MCF 10A (cell line): ENCODE measurements at regions not wholly inside any gene's neighbourhood (a gene's known extent, or its start where the extent isn't known, plus 50 kb on each side); places are given as distances from the start of the nearest gene placed in this dataset.

Experiments
- BruUV-seq: library from RNA; stranded (reverse); fragments of 400-500 nt; replicated peaks from 2 replicates; lab custom pipeline; 2021; lab: Mats Ljungman, UMichigan
- CTCF ChIA-PET: fragments of 300-600 bp; sonication (Branson Sonifier 250); formaldehyde crosslinking; extraction: SDS; loops from one replicate; lab custom pipeline; 2021; ENCODE audit warnings: antibody characterized with exemption, inconsistent platforms; lab: Yijun Ruan, JAX
- POLR2A ChIA-PET: fragments of 300-600, 350-650 bp; sonication (Branson Sonifier 250); formaldehyde crosslinking; extraction: SDS; loops from one replicate; lab custom pipeline; 2020; ENCODE audit warnings: antibody characterized with exemption, inconsistent platforms; lab: Yijun Ruan, JAX
- DNase-seq: peaks from one replicate; pipeline ENCODE4 v3.0.0-alpha.2; 2018; ENCODE audit not compliant: unreplicated experiment
- H3K27ac Mint-ChIP-seq: one replicate; pipeline ENCODE4 v1.8.0; 2022; ENCODE audit warnings: mild to moderate bottlenecking, low read depth, mixed read lengths; ENCODE audit not compliant: unreplicated experiment
- H3K27me3 Mint-ChIP-seq: one replicate; pipeline ENCODE4 v1.8.0; 2022; ENCODE audit warnings: mixed read lengths; ENCODE audit not compliant: insufficient read depth, unreplicated experiment
- H3K36me3 Mint-ChIP-seq: one replicate; pipeline ENCODE4 v1.8.0; 2022; ENCODE audit warnings: mild to moderate bottlenecking, moderate library complexity, mixed read lengths; ENCODE audit not compliant: insufficient read depth, unreplicated experiment
- H3K4me1 Mint-ChIP-seq: one replicate; pipeline ENCODE4 v1.8.0; 2022; ENCODE audit warnings: mixed read lengths; ENCODE audit not compliant: insufficient read depth, unreplicated experiment
- H3K4me3 Mint-ChIP-seq: one replicate; pipeline ENCODE4 v1.8.0; 2022; ENCODE audit warnings: mild to moderate bottlenecking, moderate library complexity, mixed read lengths; ENCODE audit not compliant: unreplicated experiment
- H3K9me3 Mint-ChIP-seq: one replicate; pipeline ENCODE4 v1.8.0; 2022; ENCODE audit warnings: mixed read lengths; ENCODE audit not compliant: unreplicated experiment
- CTCF ChIP-seq: fragments of 200-600 bp; IDR thresholded peaks from one replicate; pipeline ENCODE4 v1.8.0; 2022; ENCODE audit warnings: antibody characterized with exemption, mild to moderate bottlenecking; ENCODE audit not compliant: unreplicated experiment
- intact Hi-C: fragments of 100-400 bp; cut with micrococcal nuclease; formaldehyde crosslinking; loops from 2 replicates; pipeline ENCODE4 v1.14.1; 2022

GRCh38 chr4:110799211-110799610, 176.3 kb upstream of the PITX2 start:
- TF ChIP-seq CTCF, result no peak
- Mint-ChIP-seq H3K4me1 (no peaks in the 10 kb centered on the region), H3K9me3 (no peaks in the 10 kb centered on the region), H3K27ac (no peak overlapping the region), H3K27me3 (peaks cover 78% of the 10 kb centered on the region), H3K36me3 (no peaks in the 10 kb centered on the region), H3K4me3 (no peak overlapping the region)
- intact Hi-C loops, result no loop called here
- CTCF ChIA-PET, result interaction anchor here (0.6 kb wide), 2 partner anchors 82 to 374 kb away, joined by 3 to 4 read pairs; no protein-coding TSS in a partner anchor
- BruUV-seq, result no TSS peak
- POLR2A ChIA-PET, result no interaction called here
- DNase-seq, result no peak

- peaks cover 82% of the 10 kb centered on the region for H3K27me3 Mint-ChIP-seq
- H3K9me3 Mint-ChIP-seq, result no peaks in the 10 kb centered on the region
- no peak for TF ChIP-seq CTCF
- intact Hi-C loops, result no loop called here
- ChIA-PET POLR2A (no interaction called here), CTCF (interaction anchor here (0.7 kb wide), 1 partner anchor 12 kb away, joined by 4 read pairs; no protein-coding TSS in a partner anchor)
- H3K36me3 Mint-ChIP-seq, result no peaks in the 10 kb centered on the region
- no TSS peak for BruUV-seq
- H3K27ac Mint-ChIP-seq, result no peak overlapping the region
- H3K4me1 Mint-ChIP-seq, result no peaks in the 10 kb centered on the region
- no peak for DNase-seq
- H3K4me3 Mint-ChIP-seq, result no peak overlapping the region
Measured at GRCh38 chr4:110801591-110801990, 178.7 kb upstream of the PITX2 start.

DNA sequence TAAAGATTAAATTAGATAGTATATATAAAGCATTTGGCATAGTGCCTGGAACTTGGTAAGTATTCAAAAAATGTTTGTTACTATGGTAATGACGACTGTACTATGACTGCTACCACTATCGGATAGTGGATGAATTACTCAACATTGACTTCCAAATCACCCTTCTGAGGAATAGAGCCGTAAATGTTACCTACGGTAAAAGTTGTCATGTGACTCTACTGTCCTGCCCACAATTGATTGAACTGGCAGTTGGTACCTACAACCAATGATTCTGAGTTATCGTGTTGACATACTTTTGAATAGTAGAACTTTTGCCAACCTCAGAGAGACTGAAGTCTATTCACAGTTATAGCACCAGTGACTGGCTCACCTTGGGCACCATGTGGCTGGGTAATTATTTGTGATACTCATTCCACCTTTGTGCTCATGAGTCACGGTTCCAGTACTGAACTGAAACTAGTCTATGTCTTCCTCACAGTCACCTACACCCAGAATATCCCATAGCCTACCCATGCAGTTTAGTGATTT, 185.5 kb upstream of the PITX2 start:
- peak; percentile 21 for DNase-seq

GRCh38 chr4:110815950-110816349, 193.1 kb upstream of the PITX2 start:
- no peak overlapping the region for H3K27ac Mint-ChIP-seq
- intact Hi-C loops, result no loop called here

More for the DNA sequence above, 185.5 kb upstream of the PITX2 start:
- Mint-ChIP-seq H3K9me3 (no peaks in the 10 kb centered on the region), H3K4me3 (no peak overlapping the region), H3K27me3 (peaks cover 36% of the 10 kb centered on the region), H3K4me1 (no peaks in the 10 kb centered on the region), H3K27ac (no peak overlapping the region), H3K36me3 (no peaks in the 10 kb centered on the region)
- no TSS peak for BruUV-seq
- TF ChIP-seq CTCF, result no peak
- ChIA-PET CTCF (interaction anchor here (0.6 kb wide), 1 partner anchor 34 kb away, joined by 3 read pairs; no protein-coding TSS in a partner anchor), POLR2A (interaction anchor here (1.0 kb wide), 1 partner anchor 941 kb away, joined by 3 read pairs; no protein-coding TSS in a partner anchor)
- intact Hi-C loops, result no loop called here

More at GRCh38 chr4:110815950-110816349, 193.1 kb upstream of the PITX2 start:
- H3K36me3 Mint-ChIP-seq, result no peaks in the 10 kb centered on the region
- DNase-seq, result no peak
- POLR2A ChIA-PET, result no interaction called here
- H3K9me3 Mint-ChIP-seq, result no peaks in the 10 kb centered on the region
- no peaks in the 10 kb centered on the region for H3K4me1 Mint-ChIP-seq
- peaks cover 63% of the 10 kb centered on the region for H3K27me3 Mint-ChIP-seq
- no peak overlapping the region for H3K4me3 Mint-ChIP-seq
- BruUV-seq, result no TSS peak
- TF ChIP-seq CTCF, result no peak
- CTCF ChIA-PET, result no interaction called here
